PFSK-1 (cell line): ENCODE measurements at regions not wholly inside any gene's neighbourhood (a gene's known extent, or its start where the extent isn't known, plus 50 kb on each side); places are given as distances from the start of the nearest gene placed in this dataset.

Experiments used
- FOXP2 ChIP-seq: optimal IDR thresholded peaks from 2 replicates; pipeline ENCODE3; 2011; ENCODE audit warnings: borderline replicate concordance, control low read depth, inconsistent platforms; ENCODE audit not compliant: insufficient read depth; ENCODE audit errors: extremely low read length, extremely low read depth
- POLR2AphosphoS5 ChIP-seq: IDR thresholded peaks from 2 replicates; pipeline ENCODE4 v1.6.1; 2012; ENCODE audit warnings: low read depth, mild to moderate bottlenecking, control low read depth, low read length, moderate library complexity
- SIN3A ChIP-seq: IDR thresholded peaks from 2 replicates; pipeline ENCODE4 v1.6.1; 2012; ENCODE audit warnings: mild to moderate bottlenecking, low read length, moderate library complexity, borderline replicate concordance; ENCODE audit not compliant: insufficient read depth
- TAF1 ChIP-seq: IDR thresholded peaks from 2 replicates; pipeline ENCODE4 v1.6.1; 2012; ENCODE audit warnings: low read length, control low read depth, borderline replicate concordance; ENCODE audit not compliant: insufficient read depth
- TF ChIP-seq, protein P1 (sequence below), 2 experiments: IDR thresholded peaks; 2 replicates each; pipeline versions ENCODE4 v1.6.1 to v1.8.0; 2011 to 2012; ENCODE audit warnings: low read depth in 2 of 2, low read length in 2 of 2, control low read depth in 1 of 2, inconsistent platforms in 1 of 2, mild to moderate bottlenecking in 1 of 2, moderate library complexity in 1 of 2; ENCODE audit not compliant: insufficient read depth in 1 of 2

GRCh38 chrX:40832723-40833122 lies 97.4 kb upstream of the MED14 start:
- TF ChIP-seq POLR2AphosphoS5: no peak
- no peak for TF ChIP-seq FOXP2
- TF ChIP-seq, protein P1, sequence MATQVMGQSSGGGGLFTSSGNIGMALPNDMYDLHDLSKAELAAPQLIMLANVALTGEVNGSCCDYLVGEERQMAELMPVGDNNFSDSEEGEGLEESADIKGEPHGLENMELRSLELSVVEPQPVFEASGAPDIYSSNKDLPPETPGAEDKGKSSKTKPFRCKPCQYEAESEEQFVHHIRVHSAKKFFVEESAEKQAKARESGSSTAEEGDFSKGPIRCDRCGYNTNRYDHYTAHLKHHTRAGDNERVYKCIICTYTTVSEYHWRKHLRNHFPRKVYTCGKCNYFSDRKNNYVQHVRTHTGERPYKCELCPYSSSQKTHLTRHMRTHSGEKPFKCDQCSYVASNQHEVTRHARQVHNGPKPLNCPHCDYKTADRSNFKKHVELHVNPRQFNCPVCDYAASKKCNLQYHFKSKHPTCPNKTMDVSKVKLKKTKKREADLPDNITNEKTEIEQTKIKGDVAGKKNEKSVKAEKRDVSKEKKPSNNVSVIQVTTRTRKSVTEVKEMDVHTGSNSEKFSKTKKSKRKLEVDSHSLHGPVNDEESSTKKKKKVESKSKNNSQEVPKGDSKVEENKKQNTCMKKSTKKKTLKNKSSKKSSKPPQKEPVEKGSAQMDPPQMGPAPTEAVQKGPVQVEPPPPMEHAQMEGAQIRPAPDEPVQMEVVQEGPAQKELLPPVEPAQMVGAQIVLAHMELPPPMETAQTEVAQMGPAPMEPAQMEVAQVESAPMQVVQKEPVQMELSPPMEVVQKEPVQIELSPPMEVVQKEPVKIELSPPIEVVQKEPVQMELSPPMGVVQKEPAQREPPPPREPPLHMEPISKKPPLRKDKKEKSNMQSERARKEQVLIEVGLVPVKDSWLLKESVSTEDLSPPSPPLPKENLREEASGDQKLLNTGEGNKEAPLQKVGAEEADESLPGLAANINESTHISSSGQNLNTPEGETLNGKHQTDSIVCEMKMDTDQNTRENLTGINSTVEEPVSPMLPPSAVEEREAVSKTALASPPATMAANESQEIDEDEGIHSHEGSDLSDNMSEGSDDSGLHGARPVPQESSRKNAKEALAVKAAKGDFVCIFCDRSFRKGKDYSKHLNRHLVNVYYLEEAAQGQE (IDR thresholded peaks at IDR 0.05; ENCODE audit: insufficient read depth in 1 of 2, low read depth in 2 of 2, low read length in 2 of 2): no peak
- no peak for TF ChIP-seq SIN3A

DNA sequence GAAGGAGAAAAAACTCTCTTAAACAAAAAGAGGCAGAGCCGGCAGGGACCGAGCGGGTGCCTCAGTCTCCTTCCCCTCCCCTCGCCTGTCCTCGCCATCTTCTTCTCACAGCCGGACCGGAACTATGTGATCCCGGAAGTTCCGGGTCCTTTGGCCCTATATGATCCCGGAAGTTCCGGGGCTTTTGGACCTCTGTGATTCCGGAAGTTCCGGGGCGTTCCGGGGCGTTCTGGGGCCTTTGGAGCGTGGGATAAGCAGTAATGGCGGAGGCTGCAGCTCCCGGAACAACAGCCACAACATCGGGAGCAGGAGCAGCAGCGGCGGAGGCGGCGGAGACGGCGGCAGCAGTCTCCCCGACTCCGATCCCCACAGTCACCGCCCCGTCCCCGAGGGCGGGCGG lies 98.9 kb upstream of the MED14 start:
- TF ChIP-seq FOXP2 (no peak), POLR2AphosphoS5 (no peak), SIN3A (no peak), TAF1 (no peak)
- TF ChIP-seq, protein P1 (IDR thresholded peaks at IDR 0.05; ENCODE audit: insufficient read depth in 1 of 2, low read depth in 2 of 2, low read length in 2 of 2): no peak

DNA sequence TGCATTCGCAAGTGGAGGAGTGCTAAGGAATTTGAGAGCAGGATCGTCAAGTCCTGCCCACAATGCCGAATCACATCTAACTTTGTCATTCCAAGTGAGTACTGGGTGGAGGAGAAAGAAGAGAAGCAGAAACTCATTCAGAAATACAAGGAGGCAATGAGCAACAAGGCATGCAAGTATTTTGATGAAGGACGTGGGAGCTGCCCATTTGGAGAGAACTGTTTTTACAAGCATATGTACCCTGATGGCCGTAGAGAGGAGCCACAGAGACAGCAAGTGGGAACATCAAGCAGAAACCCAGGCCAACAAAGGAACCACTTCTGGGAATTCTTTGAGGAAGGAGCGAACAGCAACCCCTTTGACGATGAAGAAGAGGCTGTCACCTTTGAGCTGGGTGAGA lies 100.2 kb upstream of the MED14 start:
- TF ChIP-seq POLR2AphosphoS5 (no peak), SIN3A (no peak), FOXP2 (no peak), TAF1 (no peak)
- TF ChIP-seq, protein P1 (IDR thresholded peaks at IDR 0.05; ENCODE audit: insufficient read depth in 1 of 2, low read depth in 2 of 2, low read length in 2 of 2): no peak

- TF ChIP-seq, protein P1 (IDR thresholded peaks at IDR 0.05; ENCODE audit: insufficient read depth in 1 of 2, low read depth in 2 of 2, low read length in 2 of 2): no peak
- TF ChIP-seq TAF1: no peak
- no peak for TF ChIP-seq POLR2AphosphoS5
Measured at GRCh38 chrX:40843643-40844042, 108.3 kb upstream of the MED14 start.

DNA sequence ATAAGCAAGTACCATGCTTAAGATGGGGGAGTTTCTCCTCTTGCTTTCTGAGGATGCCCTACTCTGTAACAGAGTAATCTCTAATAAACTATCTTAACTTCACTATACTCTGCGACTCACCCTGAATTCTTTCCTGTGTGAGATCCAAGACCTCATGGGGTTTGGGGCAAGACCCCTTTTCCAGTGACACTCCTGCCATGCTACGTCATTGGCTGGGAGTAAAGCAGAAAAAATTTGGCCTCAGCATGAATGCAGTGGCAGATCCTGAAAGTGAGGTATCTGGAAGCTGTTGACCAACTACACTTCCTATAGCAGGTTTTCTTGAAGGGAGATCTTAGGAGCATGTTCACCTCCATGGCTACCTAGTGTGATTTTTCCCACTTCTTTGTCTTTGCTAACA lies 109.1 kb upstream of the MED14 start:
- TF ChIP-seq, protein P1 (IDR thresholded peaks at IDR 0.05; ENCODE audit: insufficient read depth in 1 of 2, low read depth in 2 of 2, low read length in 2 of 2): no peak
- TF ChIP-seq POLR2AphosphoS5 (no peak), TAF1 (no peak), FOXP2 (no peak), SIN3A (no peak)
